ENCODE measurements at regions not wholly inside any gene's neighbourhood (a gene's known extent, or its start where the extent isn't known, plus 50 kb on each side); places are given as distances from the start of the nearest gene placed in this dataset.

DNA sequence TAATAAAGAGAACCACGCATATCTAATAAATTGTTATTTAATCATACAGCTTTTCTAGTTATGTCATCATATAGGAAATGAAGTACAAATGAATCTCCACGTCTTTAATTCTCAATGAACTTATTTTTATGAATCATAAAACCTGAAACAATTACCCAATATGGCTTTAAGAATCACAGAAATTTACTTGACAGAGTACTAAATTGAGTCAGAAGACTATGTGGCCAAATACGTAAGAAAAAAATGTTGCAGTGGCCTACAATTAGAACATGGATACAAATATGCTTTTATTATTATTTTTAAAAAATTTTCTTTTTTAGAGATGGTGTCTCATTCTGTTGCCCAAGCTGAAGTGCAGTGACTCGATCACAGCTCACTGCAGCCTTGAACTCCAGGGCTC, 584.7 kb upstream of the SLC35B3 start:
- no peak for DNase-seq (ENCODE audit: low spot score)
- Histone ChIP-seq H3K4me1 (ENCODE audit: insufficient read depth, poor library complexity, severe bottlenecking) (no peaks in the 10 kb centered on the region), H3K9me3 (ENCODE audit: severe bottlenecking) (no peaks in the 10 kb centered on the region), H3K4me3 (ENCODE audit: severe bottlenecking) (no peak overlapping the region), H3K27me3 (ENCODE audit: insufficient read depth, poor library complexity, severe bottlenecking) (no peaks in the 10 kb centered on the region), H3K36me3 (ENCODE audit: low read depth) (no peaks in the 10 kb centered on the region), H3K27ac (ENCODE audit: poor library complexity, severe bottlenecking) (no peak overlapping the region)
- ATAC-seq (ENCODE audit: low read depth): no peak
- TF ChIP-seq, protein P1, sequence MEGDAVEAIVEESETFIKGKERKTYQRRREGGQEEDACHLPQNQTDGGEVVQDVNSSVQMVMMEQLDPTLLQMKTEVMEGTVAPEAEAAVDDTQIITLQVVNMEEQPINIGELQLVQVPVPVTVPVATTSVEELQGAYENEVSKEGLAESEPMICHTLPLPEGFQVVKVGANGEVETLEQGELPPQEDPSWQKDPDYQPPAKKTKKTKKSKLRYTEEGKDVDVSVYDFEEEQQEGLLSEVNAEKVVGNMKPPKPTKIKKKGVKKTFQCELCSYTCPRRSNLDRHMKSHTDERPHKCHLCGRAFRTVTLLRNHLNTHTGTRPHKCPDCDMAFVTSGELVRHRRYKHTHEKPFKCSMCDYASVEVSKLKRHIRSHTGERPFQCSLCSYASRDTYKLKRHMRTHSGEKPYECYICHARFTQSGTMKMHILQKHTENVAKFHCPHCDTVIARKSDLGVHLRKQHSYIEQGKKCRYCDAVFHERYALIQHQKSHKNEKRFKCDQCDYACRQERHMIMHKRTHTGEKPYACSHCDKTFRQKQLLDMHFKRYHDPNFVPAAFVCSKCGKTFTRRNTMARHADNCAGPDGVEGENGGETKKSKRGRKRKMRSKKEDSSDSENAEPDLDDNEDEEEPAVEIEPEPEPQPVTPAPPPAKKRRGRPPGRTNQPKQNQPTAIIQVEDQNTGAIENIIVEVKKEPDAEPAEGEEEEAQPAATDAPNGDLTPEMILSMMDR (IDR thresholded peaks at IDR 0.05; ENCODE audit: poor library complexity, severe bottlenecking): no peak

DNA sequence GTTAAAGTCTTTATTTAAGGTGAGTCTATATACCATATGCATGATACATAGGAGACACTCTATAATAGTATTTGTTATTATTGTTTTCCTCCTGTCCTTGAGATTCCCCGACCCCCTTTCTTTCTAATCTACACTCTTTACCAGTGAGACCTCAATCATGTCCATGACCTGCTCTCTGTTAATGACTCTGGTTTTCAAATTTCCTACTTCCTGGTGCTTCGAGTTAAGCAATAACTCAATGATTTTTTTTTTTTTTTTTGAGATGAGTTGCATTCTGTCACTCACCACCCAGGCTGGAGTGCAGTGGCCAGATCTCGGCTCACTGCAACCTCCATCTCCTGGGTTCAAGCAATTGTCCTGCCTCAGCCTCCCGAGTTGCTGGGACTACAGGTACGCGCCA, 574.6 kb upstream of the SLC35B3 start:
- no peak for ATAC-seq (ENCODE audit: low read depth)
- Histone ChIP-seq H3K9me3 (ENCODE audit: severe bottlenecking) (no peaks in the 10 kb centered on the region), H3K27ac (ENCODE audit: poor library complexity, severe bottlenecking) (no peak overlapping the region), H3K4me1 (ENCODE audit: insufficient read depth, poor library complexity, severe bottlenecking) (no peaks in the 10 kb centered on the region), H3K4me3 (ENCODE audit: severe bottlenecking) (no peak overlapping the region), H3K27me3 (ENCODE audit: insufficient read depth, poor library complexity, severe bottlenecking) (no peaks in the 10 kb centered on the region), H3K36me3 (ENCODE audit: low read depth) (no peaks in the 10 kb centered on the region)
- TF ChIP-seq, protein P1 (IDR thresholded peaks at IDR 0.05; ENCODE audit: poor library complexity, severe bottlenecking): no peak
- no peak for DNase-seq (ENCODE audit: low spot score)

DNA sequence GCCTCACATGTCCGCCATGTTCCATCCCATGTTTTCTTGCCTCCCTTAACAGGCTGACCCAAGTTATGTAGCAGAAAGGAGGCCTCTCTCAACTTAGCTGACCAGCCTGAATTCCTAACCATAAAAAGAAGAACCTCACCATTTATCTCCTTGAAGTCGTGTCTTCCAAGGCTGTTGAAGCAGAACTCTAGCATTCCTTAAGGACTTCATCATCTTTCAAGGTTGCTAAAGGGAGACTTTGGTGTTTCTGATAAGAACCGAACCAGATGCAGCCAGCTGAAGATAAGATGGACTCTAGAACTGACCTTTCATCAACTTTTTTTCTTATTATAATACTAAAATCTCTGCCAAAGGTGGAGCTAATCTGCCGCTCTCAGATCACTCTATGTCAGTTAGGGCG, 571.7 kb upstream of the SLC35B3 start:
- H3K4me1 ChIP-seq (ENCODE audit: insufficient read depth, poor library complexity, severe bottlenecking): no peaks in the 10 kb centered on the region
- ATAC-seq (ENCODE audit: low read depth) (no peak), DNase-seq (ENCODE audit: low spot score) (no peak)
- no peaks in the 10 kb centered on the region for H3K9me3 ChIP-seq (ENCODE audit: severe bottlenecking)
- no peak overlapping the region for H3K27ac ChIP-seq (ENCODE audit: poor library complexity, severe bottlenecking)
- TF ChIP-seq, protein P1 (IDR thresholded peaks at IDR 0.05; ENCODE audit: poor library complexity, severe bottlenecking): no peak
- H3K4me3 ChIP-seq (ENCODE audit: severe bottlenecking): no peak overlapping the region
- H3K27me3 ChIP-seq (ENCODE audit: insufficient read depth, poor library complexity, severe bottlenecking): peaks cover 3% of the 10 kb centered on the region
- H3K36me3 ChIP-seq (ENCODE audit: low read depth): no peaks in the 10 kb centered on the region

DNA sequence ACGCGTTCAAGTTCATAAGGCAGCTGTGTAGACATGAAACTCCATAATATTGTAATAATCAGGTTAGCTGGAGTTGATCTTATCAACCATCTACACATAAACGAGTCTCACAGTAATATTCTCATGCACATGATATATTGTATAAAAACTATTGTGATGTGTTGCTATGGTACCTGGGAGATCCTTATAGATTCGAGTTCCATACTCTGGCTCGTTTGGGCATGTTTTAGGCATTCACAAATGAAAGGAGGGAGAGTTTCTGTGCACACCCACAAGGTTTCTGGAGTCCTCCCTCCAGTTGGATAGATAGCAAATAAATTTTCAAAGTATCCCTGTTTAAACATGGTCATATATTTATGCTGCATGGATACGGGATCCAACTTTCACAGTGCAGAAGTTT, 567.5 kb upstream of the SLC35B3 start:
- no peaks in the 10 kb centered on the region for H3K9me3 ChIP-seq (ENCODE audit: severe bottlenecking)
- TF ChIP-seq, protein P1 (IDR thresholded peaks at IDR 0.05; ENCODE audit: poor library complexity, severe bottlenecking): no peak
- no peak for DNase-seq (ENCODE audit: low spot score)
- H3K4me1 ChIP-seq (ENCODE audit: insufficient read depth, poor library complexity, severe bottlenecking): no peaks in the 10 kb centered on the region
- ATAC-seq (ENCODE audit: low read depth): no peak
- H3K4me3 ChIP-seq (ENCODE audit: severe bottlenecking): no peak overlapping the region
- no peaks in the 10 kb centered on the region for H3K36me3 ChIP-seq (ENCODE audit: low read depth)
- H3K27ac ChIP-seq (ENCODE audit: poor library complexity, severe bottlenecking): no peak overlapping the region
- peaks cover 3% of the 10 kb centered on the region for H3K27me3 ChIP-seq (ENCODE audit: insufficient read depth, poor library complexity, severe bottlenecking)

DNA sequence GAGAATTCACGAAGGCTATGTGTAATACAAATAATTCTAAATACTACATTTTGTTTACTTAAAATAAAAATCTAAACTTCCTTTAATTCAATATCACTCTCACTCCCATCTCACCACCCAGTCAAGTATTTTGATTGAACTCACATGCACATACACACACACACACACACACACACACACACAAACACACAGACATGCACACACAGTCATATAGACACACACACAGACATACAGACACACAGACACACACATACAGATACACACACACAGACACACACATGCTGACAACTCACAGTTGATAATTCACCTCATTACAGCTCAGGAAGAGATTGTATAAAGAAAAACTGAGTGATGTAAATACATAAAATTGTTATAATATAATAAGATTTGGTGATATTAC, 559.8 kb upstream of the SLC35B3 start:
- Histone ChIP-seq H3K4me1 (ENCODE audit: insufficient read depth, poor library complexity, severe bottlenecking) (no peaks in the 10 kb centered on the region), H3K27ac (ENCODE audit: poor library complexity, severe bottlenecking) (no peak overlapping the region), H3K27me3 (ENCODE audit: insufficient read depth, poor library complexity, severe bottlenecking) (no peaks in the 10 kb centered on the region), H3K4me3 (ENCODE audit: severe bottlenecking) (no peak overlapping the region), H3K9me3 (ENCODE audit: severe bottlenecking) (no peaks in the 10 kb centered on the region), H3K36me3 (ENCODE audit: low read depth) (no peaks in the 10 kb centered on the region)
- DNase-seq (ENCODE audit: low spot score) (no peak), ATAC-seq (ENCODE audit: low read depth) (no peak)
- TF ChIP-seq, protein P1 (IDR thresholded peaks at IDR 0.05; ENCODE audit: poor library complexity, severe bottlenecking): no peak
